Myocyte (in vitro differentiated cells): ENCODE measurements at regions not wholly inside any gene's neighbourhood (a gene's known extent, or its start where the extent isn't known, plus 50 kb on each side); places are given as distances from the start of the nearest gene placed in this dataset.
"Not testable (repeated sequence)": the region's sequence is repeated elsewhere in the genome, so short reads cannot be mapped to it uniquely, and the experiment has no call there.

Experiments
- DNase-seq: peaks from one replicate; pipeline ENCODE4 v3.0.0-alpha.2; 2012; ENCODE audit warnings: low read depth

DNA sequence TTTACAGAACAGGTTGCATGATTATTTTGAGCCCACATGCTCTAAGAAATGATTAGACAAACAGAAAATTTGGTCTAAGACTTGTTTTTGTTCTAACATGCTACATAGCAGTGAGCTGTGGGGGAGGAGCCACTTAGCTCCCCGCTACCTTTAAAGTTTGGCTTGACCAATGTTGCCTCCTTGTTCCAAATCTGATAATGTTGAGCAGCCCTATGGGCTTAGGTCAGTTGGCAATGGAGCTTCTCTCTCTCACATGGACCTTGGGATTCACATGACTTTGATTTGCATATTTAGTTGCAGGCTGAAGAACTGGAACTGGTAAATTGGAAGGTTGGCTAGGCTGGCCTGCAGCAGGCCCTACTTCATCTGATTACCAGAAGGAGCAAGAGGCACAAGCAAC lies 116.4 kb downstream of the EBLN2 start:
- DNase-seq, result no peak

- DNase-seq, result peak; percentile 68
These were observed 118.1 kb downstream of the EBLN2 start for GRCh38 chr3:73179601-73180000.

DNA sequence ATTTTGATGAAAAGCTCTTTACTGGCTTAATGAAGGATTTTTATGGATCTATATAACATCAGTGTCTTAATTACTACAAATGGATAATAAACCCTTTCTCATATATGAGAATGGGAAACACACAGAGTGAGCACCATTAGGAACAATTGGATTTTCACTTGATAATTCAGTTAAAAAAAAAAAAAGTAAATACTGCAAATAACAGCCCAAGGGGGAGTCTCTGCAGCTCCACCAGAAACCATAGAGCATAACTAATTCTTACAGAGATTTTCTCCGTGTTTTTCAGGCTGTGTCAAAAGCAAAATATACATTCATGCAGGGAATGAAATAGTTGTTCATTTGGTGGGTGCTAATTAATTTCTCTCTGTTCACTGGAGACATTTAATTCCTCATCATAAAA lies 125.3 kb downstream of the EBLN2 start:
- no peak for DNase-seq

DNA sequence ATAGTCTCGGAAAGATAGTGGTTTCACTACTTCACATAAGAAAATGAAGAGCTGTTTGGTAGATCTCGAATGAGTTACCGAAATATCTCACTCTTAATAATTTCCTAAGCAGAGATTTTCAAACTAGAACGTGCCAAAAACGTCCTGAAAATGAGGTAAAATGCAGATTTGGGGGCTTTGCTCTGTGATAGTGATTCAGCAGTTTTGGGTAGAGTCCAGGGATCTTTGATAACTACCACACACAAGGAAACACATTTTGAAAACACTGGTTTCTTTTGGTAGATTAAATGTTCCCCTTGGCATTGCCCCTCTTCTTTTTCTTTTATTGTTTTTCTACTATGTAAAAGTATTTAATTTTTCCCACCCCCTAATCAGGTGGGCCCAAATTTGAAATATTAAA lies 125.9 kb downstream of the EBLN2 start:
- DNase-seq, result no peak

DNA sequence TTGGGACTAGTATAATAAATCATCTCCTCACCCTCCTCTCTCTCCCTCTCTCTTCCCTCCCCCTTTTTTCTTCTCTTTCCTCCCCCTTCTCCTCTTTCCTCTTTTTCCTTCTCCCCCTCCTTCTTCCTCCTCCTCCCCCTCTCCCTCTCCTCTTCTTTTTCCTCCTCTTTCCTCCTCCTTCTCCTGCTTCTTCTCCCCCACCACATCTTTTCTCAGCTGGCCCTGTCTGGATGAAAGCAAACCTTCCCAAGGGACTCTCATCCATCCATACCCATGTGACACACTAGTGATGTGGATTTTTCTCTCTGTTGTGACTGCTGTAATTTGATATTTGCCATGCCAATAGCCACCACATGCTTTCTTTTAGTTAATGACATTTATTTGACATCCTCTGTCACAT lies 127.2 kb downstream of the EBLN2 start:
- DNase-seq, result peak; percentile 50

DNA sequence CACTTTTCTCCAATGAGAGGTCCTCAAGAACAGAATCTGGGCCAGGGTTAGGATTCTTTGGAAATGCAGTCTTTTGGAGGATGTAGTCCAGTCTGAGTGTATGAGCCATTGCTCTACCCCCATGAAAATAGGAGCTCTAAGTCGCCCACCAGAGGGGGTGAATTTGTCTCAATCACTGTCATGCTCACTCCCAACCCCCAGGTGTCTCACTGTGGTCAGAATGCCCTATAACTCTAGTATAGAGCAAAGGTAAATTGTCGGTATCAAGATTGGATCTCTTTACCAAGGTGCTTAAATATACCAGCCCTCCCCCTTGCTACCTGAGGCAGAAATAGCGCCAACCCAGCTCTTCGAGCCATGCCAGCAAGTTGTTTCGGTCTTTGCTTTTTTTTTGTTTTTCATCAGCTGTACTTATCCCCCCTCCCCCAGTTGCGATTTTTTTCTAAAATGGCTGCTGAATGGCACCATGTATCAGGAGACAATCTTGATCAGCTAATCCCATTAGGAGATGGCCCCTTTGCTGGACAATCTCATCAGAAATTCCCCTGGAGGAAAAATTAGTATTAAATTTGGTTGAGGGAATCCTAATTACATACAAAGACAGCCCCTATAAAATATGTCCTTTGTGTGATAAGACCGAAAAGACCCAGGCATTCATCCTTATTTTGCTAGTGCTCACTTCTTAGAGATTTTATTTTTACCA lies 130.7 kb downstream of the EBLN2 start:
- DNase-seq, result no peak

- DNase-seq, result not testable (repeated sequence)
These were observed 132.5 kb downstream of the EBLN2 start for GRCh38 chr3:73193943-73194342.

DNA sequence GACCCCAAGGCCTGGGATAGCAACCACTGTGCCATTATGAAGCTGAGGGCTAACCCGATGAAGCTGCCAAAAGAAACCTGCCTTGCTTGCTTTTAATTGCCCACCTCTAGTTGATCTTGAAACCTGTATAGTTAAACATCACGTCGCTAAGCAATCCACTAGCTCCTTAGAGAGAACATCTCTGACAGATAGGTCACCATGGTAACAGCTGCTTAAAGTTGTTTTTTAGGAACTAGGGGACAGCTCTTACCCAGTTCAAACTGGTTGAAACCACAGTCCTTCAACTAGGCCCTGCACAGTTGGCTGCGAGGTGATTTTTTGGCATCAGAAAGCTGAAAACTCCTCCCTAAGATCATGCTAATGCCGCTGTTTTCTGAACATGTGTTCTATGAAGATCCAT lies 135.7 kb downstream of the EBLN2 start:
- no peak for DNase-seq

GRCh38 chr3:73203101-73203500 lies 141.6 kb downstream of the EBLN2 start:
- DNase-seq, result no peak

GRCh38 chr3:73203633-73204032 lies 142.2 kb downstream of the EBLN2 start:
- no peak for DNase-seq

GRCh38 chr3:73204841-73205240 lies 143.4 kb downstream of the EBLN2 start:
- DNase-seq, result no peak

GRCh38 chr3:73206030-73206429 lies 144.6 kb downstream of the EBLN2 start:
- DNase-seq, result no peak

GRCh38 chr3:73207946-73208440 lies 146.5 kb downstream of the EBLN2 start:
- DNase-seq, result no peak

- DNase-seq, result no peak
These were observed 149.3 kb downstream of the EBLN2 start for GRCh38 chr3:73210759-73211158.

GRCh38 chr3:73212683-73213082 lies 151.2 kb downstream of the EBLN2 start:
- DNase-seq, result no peak

- peak; percentile 13 for DNase-seq
These were observed 152.4 kb downstream of the EBLN2 start for GRCh38 chr3:73213896-73214295.

GRCh38 chr3:73214846-73215245 lies 153.4 kb downstream of the EBLN2 start:
- DNase-seq, result no peak

DNA sequence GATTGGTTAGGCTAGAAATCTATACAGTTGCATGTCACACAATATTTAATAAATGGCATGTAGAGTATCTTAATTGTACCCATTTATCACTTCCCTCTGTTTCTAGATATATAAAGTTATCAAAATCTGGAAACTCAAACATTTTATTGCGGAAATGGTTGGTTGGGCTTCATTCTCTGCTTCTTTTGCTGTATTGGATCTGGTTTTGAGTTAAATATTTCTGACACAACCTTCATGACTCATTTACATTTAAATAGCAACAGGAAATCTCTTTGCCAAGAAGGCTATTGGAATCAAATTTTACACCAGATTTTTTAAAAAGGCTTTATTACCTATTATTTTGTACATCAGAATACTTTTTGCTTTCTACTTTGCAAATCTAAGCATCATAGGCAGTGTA lies 153.8 kb downstream of the EBLN2 start:
- no peak for DNase-seq

GRCh38 chr3:73215901-73216300 lies 154.4 kb downstream of the EBLN2 start:
- no peak for DNase-seq

- no peak for DNase-seq
These were observed 154.9 kb downstream of the EBLN2 start for GRCh38 chr3:73216310-73216709.

DNA sequence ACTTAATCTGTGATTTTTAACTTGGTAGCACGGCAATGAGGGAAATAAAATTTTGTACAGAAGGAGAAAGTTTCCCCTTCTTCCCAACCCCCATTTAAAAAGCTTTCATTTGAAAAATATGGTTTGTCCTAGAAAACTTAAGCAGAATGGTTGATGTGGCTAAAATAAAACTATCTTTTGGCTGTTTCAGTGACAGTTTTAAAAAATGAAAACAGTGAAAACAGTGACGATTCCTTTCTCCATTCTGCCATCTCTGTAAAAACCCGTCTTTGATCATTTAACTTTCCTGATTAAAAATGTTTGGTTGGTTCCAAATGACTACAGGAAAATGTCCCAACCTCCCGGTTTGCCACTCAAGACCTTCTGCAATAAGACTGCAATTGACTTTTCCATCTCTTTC lies 160.7 kb downstream of the EBLN2 start:
- DNase-seq, result no peak

- no peak for DNase-seq
These were observed 163.8 kb downstream of the EBLN2 start for GRCh38 chr3:73225146-73225855.

DNA sequence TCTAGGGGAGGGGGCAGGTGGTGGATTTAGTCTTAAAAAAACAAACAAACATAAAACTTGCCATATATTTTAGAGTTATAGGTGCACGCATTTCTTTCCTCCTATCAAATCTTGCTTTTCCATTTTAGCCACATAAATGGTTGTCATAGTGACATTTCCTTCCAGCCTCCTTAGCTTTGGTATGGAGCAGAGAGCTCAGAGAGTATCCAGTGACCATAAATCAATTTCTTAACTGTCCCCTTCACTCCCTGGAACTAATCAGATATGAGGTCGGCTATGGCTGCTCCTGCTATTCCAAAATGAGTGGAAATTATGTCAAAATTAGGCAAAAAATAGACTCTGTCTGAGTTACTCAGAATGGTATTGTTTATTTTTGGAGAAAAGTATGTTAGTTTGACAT lies 164.5 kb downstream of the EBLN2 start:
- no peak for DNase-seq
